ENCODE measurements at regions not wholly inside any gene's neighbourhood (a gene's known extent, or its start where the extent isn't known, plus 50 kb on each side); places are given as distances from the start of the nearest gene placed in this dataset.

DNA sequence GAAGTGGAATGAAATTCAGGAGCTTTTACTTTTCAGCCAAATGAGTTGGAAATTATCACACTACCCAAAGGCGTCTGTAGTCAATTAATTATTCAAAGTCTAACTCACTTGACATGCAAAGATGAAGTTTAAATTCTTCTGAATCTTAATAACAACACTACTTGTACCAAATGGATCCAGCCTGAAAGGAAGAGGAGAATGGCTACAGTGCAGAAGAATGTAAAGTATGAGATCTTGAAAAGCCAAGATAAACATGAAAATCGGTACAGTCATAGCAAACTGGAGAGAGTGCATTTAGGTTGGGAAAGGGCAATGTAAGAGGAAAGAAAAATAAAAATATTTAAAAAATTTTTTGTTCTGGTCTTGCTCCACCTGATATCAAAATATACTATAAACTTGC is 195.5 kb downstream of the SIM1 start:
- TF ChIP-seq EP300 (IDR thresholded peaks at IDR 0.05), result no peak
- no peak for TF ChIP-seq CTCF (IDR thresholded peaks at IDR 0.05)

All from tibial nerve (tissue), 4 donors.